Transverse colon (tissue), 4 donors: ENCODE measurements at regions not wholly inside any gene's neighbourhood (a gene's known extent, or its start where the extent isn't known, plus 50 kb on each side); places are given as distances from the start of the nearest gene placed in this dataset.
"Not testable (repeated sequence)": the region's sequence is repeated elsewhere in the genome, so short reads cannot be mapped to it uniquely, and the experiment has no call there.

Source experiments
- DNase-seq: peaks from one replicate; pipeline ENCODE4 v3.0.0-alpha.2; 2019
- H3K27ac ChIP-seq, 4 donors: fragments of 200-600 bp; sonication (generic); 2 replicates each; pipeline ENCODE4 v1.5.1; 2016 to 2018; ENCODE audit warnings: inconsistent platforms in 4 of 4
- H3K27me3 ChIP-seq: fragments of 200-600 bp; sonication (generic); 2 replicates; pipeline ENCODE4 v1.5.1; 2017; ENCODE audit warnings: inconsistent platforms
- H3K36me3 ChIP-seq, 4 donors: fragments of 200-600 bp; sonication (generic); 2 replicates each; pipeline ENCODE4 v1.5.1; 2017 to 2019; ENCODE audit warnings: inconsistent platforms in 4 of 4
- H3K4me1 ChIP-seq, 4 donors: fragments of 200-600 bp; sonication (generic); 2 replicates each; pipeline ENCODE4 v1.5.1; 2017 to 2020; ENCODE audit warnings: inconsistent platforms in 4 of 4
- H3K4me3 ChIP-seq, 4 donors: fragments of 200-600 bp; sonication (generic); 1 replicate in 1 of 4; 2 replicates in 3 of 4; pipeline versions ENCODE4 v1.5.1 to v1.6.1; 2017 to 2019; ENCODE audit warnings: inconsistent platforms in 4 of 4
- H3K9me3 ChIP-seq, 2 donors: fragments of 200-600 bp; sonication (generic); 2 replicates each; pipeline ENCODE4 v1.5.1; 2017 to 2019; ENCODE audit warnings: inconsistent platforms in 2 of 2
- CTCF ChIP-seq, 5 experiments: fragments of 200-600 bp in 3 of 5; fragments of 450-650 bp in 2 of 5; sonication (generic) in 3 of 5; IDR thresholded peaks; 1 replicate in 2 of 5; 2 replicates in 3 of 5; pipeline ENCODE4 v1.5.1; 2016 to 2017; ENCODE audit warnings: antibody characterized with exemption in 5 of 5, inconsistent platforms in 3 of 5, mild to moderate bottlenecking in 2 of 5, moderate library complexity in 1 of 5
- EP300 ChIP-seq: sonication (generic); formaldehyde crosslinking; IDR thresholded peaks from one replicate; pipeline ENCODE4 v1.6.1; 2017; ENCODE audit warnings: antibody characterized with exemption, low read depth
- POLR2A ChIP-seq: fragments of 450-650 bp; IDR thresholded peaks from one replicate; pipeline ENCODE4 v1.6.1; 2016; ENCODE audit warnings: antibody characterized with exemption, mild to moderate bottlenecking, moderate library complexity
- POLR2AphosphoS5 ChIP-seq, 3 donors: sonication (generic); formaldehyde crosslinking; IDR thresholded peaks; one replicate each; pipeline ENCODE4 v1.6.1; 2016; ENCODE audit warnings: antibody characterized with exemption in 3 of 3
- WGBS, 2 donors: methylation state at CpG; one replicate each; pipeline ENCODE4 v1.1.5; 2018; ENCODE audit warnings: low coverage in 1 of 2; 5-methylcytosine and 5-hydroxymethylcytosine counted together
- in situ Hi-C, 4 donors: fragments of 200-750 bp; cut with MboI; loops; one replicate each; pipeline versions ENCODE4 v1.15.0 to v1.15.1; 2017; ENCODE audit warnings: low sequenced_read_pairs in 3 of 4, low pct_ligation_motif_present in 1 of 4, low pct_unique_long_range_greater_than_20kb in 1 of 4
- intact Hi-C: fragments of 100-400 bp; cut with DNase I; formaldehyde crosslinking; loops from one replicate; pipeline ENCODE4 v1.15.1; 2023; ENCODE audit warnings: low total_unique reads

GRCh38 chr6:51203504-51203903, 384.8 kb downstream of the TFAP2B start:
- Histone ChIP-seq H3K27ac (no peak overlapping the region), H3K9me3 (no peaks in the 10 kb centered on the region), H3K4me1 (no peaks in the 10 kb centered on the region), H3K27me3 (no peaks in the 10 kb centered on the region), H3K36me3 (no peaks in the 10 kb centered on the region), H3K4me3 (no peak overlapping the region)
- TF ChIP-seq POLR2AphosphoS5 (IDR thresholded peaks at IDR 0.05) (no peak), CTCF (IDR thresholded peaks at IDR 0.05) (no peak), EP300 (no peak), POLR2A (no peak)
- 67 to 77% methylated on average over 1 of the region's 1 CpG for WGBS, 2 donors
- intact Hi-C loops (no loop called here), in situ Hi-C loops (no loop called here)
- DNase-seq: no peak

GRCh38 chr6:51206686-51207085, 388.0 kb downstream of the TFAP2B start:
- H3K9me3 ChIP-seq, H3K36me3 ChIP-seq, H3K27ac ChIP-seq, H3K27me3 ChIP-seq, DNase-seq, H3K4me1 ChIP-seq, in situ Hi-C loops, H3K4me3 ChIP-seq, intact Hi-C loops: not testable (repeated sequence)
- 79 to 95% methylated on average over 5 of the region's 5 CpGs for WGBS, 2 donors

GRCh38 chr6:51209651-51210050, 391.0 kb downstream of the TFAP2B start:
- 70 to 71% methylated on average over 1 of the region's 1 CpG for WGBS, 2 donors

GRCh38 chr6:51213811-51214210, 395.1 kb downstream of the TFAP2B start:
- Histone ChIP-seq H3K27ac (no peak overlapping the region), H3K4me1 (no peaks in the 10 kb centered on the region), H3K36me3 (no peaks in the 10 kb centered on the region), H3K9me3 (no peaks in the 10 kb centered on the region), H3K27me3 (peaks cover 4% of the 10 kb centered on the region), H3K4me3 (no peak overlapping the region)
- in situ Hi-C loops: no loop called here
- intact Hi-C loops: no loop called here
- WGBS, 2 donors: 13 to 42% methylated on average over 5 to 16 of the region's 16 CpGs
- no peak for TF ChIP-seq CTCF (IDR thresholded peaks at IDR 0.05)
- no peak for TF ChIP-seq POLR2AphosphoS5 (IDR thresholded peaks at IDR 0.05)
- no peak for TF ChIP-seq EP300
- TF ChIP-seq POLR2A: no peak
- DNase-seq: no peak

More at GRCh38 chr6:51209651-51210050, 391.0 kb downstream of the TFAP2B start:
- H3K9me3 ChIP-seq: no peaks in the 10 kb centered on the region
- in situ Hi-C loops: no loop called here
- no peak overlapping the region for H3K27ac ChIP-seq
- TF ChIP-seq POLR2A (no peak), CTCF (IDR thresholded peaks at IDR 0.05) (no peak), EP300 (no peak), POLR2AphosphoS5 (IDR thresholded peaks at IDR 0.05) (no peak)
- H3K4me1 ChIP-seq: no peaks in the 10 kb centered on the region
- H3K36me3 ChIP-seq: no peaks in the 10 kb centered on the region
- peaks cover 4% of the 10 kb centered on the region for H3K27me3 ChIP-seq
- intact Hi-C loops: no loop called here
- no peak for DNase-seq
- no peak overlapping the region for H3K4me3 ChIP-seq

- WGBS, 2 donors: 68 to 94% methylated on average over 2 to 4 of the region's 4 CpGs
- Histone ChIP-seq H3K4me1 (no peaks in the 10 kb centered on the region), H3K9me3 (no peaks in the 10 kb centered on the region), H3K27ac (no peak overlapping the region), H3K36me3 (no peaks in the 10 kb centered on the region), H3K4me3 (no peak overlapping the region), H3K27me3 (peaks cover 4% of the 10 kb centered on the region)
- TF ChIP-seq CTCF (IDR thresholded peaks at IDR 0.05) (no peak), EP300 (no peak), POLR2A (no peak), POLR2AphosphoS5 (IDR thresholded peaks at IDR 0.05) (no peak)
- in situ Hi-C loops (no loop called here), intact Hi-C loops (no loop called here)
- DNase-seq: no peak
Observed at GRCh38 chr6:51214442-51214841, 395.8 kb downstream of the TFAP2B start.
